PC-9 (cell line): ENCODE measurements at regions not wholly inside any gene's neighbourhood (a gene's known extent, or its start where the extent isn't known, plus 50 kb on each side); places are given as distances from the start of the nearest gene placed in this dataset.

Experiments used
- BruUV-seq: library from RNA; stranded (reverse); fragments of 400-500 nt; replicated peaks from 2 replicates; lab custom pipeline; 2021; lab: Mats Ljungman, UMichigan
- CTCF ChIA-PET: fragments of 300-600 bp; sonication (Branson Sonifier 250); formaldehyde crosslinking; loops from one replicate; lab custom pipeline; 2022; ENCODE audit warnings: antibody characterized with exemption; lab: Charles Lee
- POLR2A ChIA-PET: fragments of 300-600 bp; sonication (Branson Sonifier 250); formaldehyde crosslinking; loops from one replicate; lab custom pipeline; 2022; ENCODE audit warnings: antibody characterized with exemption; ENCODE audit not compliant: unreplicated experiment; lab: Charles Lee
- DNase-seq, 2 experiments: peaks; one replicate each; pipeline versions ENCODE4 v3.0.0 to v3.0.0-alpha.2; 2015 to 2022; ENCODE audit warnings: mixed read lengths in 1 of 2
- H2AFZ ChIP-seq: fragments of 200-600 bp; sonication (generic); 2 replicates; pipeline ENCODE4 v1.8.1; 2017; ENCODE audit warnings: antibody characterized with exemption
- H3F3A ChIP-seq: fragments of 200-600 bp; sonication (generic); 2 replicates; pipeline ENCODE4 v1.8.1; 2017; ENCODE audit warnings: antibody characterized with exemption, mild to moderate bottlenecking, low read depth; ENCODE audit not compliant: insufficient read depth
- H3K27ac ChIP-seq: fragments of 200-600 bp; sonication (generic); 2 replicates; pipeline ENCODE4 v1.6.1; 2016; ENCODE audit warnings: mixed run types
- H3K27me3 ChIP-seq: fragments of 200-600 bp; sonication (generic); 2 replicates; pipeline ENCODE4 v1.6.1; 2016; ENCODE audit warnings: low read depth, mixed run types; ENCODE audit not compliant: insufficient read depth
- H3K36me3 ChIP-seq: fragments of 200-600 bp; sonication (generic); 2 replicates; pipeline ENCODE4 v1.6.1; 2016; ENCODE audit warnings: low read depth, mixed run types
- H3K4me1 ChIP-seq: fragments of 200-600 bp; sonication (generic); replicated peaks from 2 replicates; pipeline ENCODE4 v1.6.1; 2016; ENCODE audit warnings: mixed run types; ENCODE audit not compliant: insufficient read depth
- H3K4me2 ChIP-seq: fragments of 200-600 bp; sonication (generic); 2 replicates; pipeline ENCODE4 v1.6.1; 2017; ENCODE audit warnings: mixed run types
- H3K4me3 ChIP-seq: fragments of 200-600 bp; sonication (generic); 2 replicates; pipeline ENCODE4 v1.6.1; 2016; ENCODE audit warnings: mixed run types
- H3K79me2 ChIP-seq: fragments of 200-600 bp; sonication (generic); 2 replicates; pipeline ENCODE4 v1.6.1; 2017; ENCODE audit warnings: low read depth, mixed run types
- H3K9me2 ChIP-seq: fragments of 200-600 bp; sonication (generic); 2 replicates; pipeline ENCODE4 v1.8.1; 2017; ENCODE audit warnings: mild to moderate bottlenecking; ENCODE audit not compliant: insufficient read depth
- H3K9me3 ChIP-seq: fragments of 200-600 bp; sonication (generic); 2 replicates; pipeline ENCODE4 v1.8.1; 2016; ENCODE audit warnings: low read depth; ENCODE audit not compliant: insufficient read depth
- H4K20me1 ChIP-seq: fragments of 200-600 bp; sonication (generic); 2 replicates; pipeline ENCODE4 v1.8.1; 2017; ENCODE audit not compliant: insufficient read depth
- EZH2 ChIP-seq: fragments of 200-600 bp; sonication (generic); IDR thresholded peaks from 2 replicates; pipeline ENCODE4 v1.8.0; 2017; ENCODE audit warnings: antibody characterized with exemption, low read depth
- intact Hi-C: fragments of 100-400 bp; cut with micrococcal nuclease; formaldehyde crosslinking; loops from one replicate; pipeline ENCODE4 v1.10.0; 2022; ENCODE audit not compliant: unreplicated experiment
- TF ChIP-seq, protein P1 (sequence below): fragments of 200-600 bp; sonication (generic); conservative IDR thresholded peaks from 2 replicates; pipeline ENCODE4 v1.6.1; 2017; ENCODE audit warnings: mixed run types, antibody characterized with exemption, mild to moderate bottlenecking, moderate library complexity

DNA sequence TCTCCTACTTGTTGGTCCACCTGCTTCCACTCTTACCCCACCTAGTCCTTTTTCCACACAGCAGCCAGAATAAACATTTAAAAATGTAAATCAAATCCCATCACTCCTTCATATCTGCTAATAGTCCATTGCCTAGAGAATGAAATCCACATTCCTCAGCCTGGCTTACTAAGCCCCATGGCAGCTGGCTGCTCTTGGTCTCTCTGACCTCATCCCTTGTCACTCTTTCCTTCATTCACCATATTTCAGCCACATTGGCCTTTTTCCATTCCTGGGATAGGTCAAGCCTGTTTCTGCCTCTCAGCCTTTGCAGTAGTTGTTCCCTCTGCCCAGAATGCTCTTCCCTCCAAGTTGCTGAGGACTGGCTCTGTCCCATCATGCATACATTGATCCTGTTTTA is 512.8 kb downstream of the INSC start:
- Histone ChIP-seq H3K4me1 (no peaks in the 10 kb centered on the region), H3F3A (no peaks in the 10 kb centered on the region), H2AFZ (no peak overlapping the region), H3K9me3 (no peaks in the 10 kb centered on the region), H4K20me1 (no peaks in the 10 kb centered on the region), H3K27ac (no peak overlapping the region), H3K36me3 (no peaks in the 10 kb centered on the region), H3K4me2 (no peak overlapping the region), H3K27me3 (no peaks in the 10 kb centered on the region), H3K79me2 (no peaks in the 10 kb centered on the region), H3K4me3 (no peak overlapping the region), H3K9me2 (no peaks in the 10 kb centered on the region)
- BruUV-seq: no TSS peak
- intact Hi-C loops: no loop called here
- TF ChIP-seq EZH2: no peak
- TF ChIP-seq, protein P1, sequence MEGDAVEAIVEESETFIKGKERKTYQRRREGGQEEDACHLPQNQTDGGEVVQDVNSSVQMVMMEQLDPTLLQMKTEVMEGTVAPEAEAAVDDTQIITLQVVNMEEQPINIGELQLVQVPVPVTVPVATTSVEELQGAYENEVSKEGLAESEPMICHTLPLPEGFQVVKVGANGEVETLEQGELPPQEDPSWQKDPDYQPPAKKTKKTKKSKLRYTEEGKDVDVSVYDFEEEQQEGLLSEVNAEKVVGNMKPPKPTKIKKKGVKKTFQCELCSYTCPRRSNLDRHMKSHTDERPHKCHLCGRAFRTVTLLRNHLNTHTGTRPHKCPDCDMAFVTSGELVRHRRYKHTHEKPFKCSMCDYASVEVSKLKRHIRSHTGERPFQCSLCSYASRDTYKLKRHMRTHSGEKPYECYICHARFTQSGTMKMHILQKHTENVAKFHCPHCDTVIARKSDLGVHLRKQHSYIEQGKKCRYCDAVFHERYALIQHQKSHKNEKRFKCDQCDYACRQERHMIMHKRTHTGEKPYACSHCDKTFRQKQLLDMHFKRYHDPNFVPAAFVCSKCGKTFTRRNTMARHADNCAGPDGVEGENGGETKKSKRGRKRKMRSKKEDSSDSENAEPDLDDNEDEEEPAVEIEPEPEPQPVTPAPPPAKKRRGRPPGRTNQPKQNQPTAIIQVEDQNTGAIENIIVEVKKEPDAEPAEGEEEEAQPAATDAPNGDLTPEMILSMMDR: no peak
- no peak for DNase-seq
- ChIA-PET CTCF (interaction anchor here (0.5 kb wide), 1 partner anchor 561 kb away, joined by 4 read pairs; no protein-coding TSS in a partner anchor), POLR2A (no interaction called here)

DNA sequence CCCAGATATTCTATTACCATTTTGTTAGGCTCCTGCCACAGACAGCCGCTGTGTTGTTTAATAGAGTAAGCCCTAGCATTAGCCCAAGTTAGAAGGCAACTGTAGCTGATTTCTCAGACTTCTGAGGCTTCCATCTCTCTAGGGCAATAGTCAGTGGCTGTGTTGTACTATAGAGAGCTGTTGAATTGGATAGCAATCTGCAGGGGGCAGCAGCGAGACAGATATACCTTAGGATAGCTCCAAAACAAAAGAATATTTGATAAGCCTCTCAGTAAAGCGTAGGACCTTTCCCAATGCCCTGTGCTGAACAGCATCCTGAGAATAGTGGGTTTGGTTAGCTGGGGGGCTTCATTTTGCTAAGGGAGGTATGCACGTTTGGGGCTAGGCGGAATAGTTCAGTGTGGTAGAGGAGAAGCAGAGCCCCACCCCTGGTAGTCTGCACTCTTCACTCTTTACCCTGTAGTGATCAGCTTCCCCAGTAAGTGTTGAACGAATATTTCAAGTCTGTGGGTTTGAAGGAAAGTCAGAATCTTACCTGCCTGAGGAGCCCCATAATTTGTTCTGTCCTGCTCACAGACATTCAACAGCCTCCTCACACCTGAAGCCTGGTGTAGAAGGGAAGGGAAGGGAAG is 515.1 kb downstream of the INSC start:
- no TSS peak for BruUV-seq

DNA sequence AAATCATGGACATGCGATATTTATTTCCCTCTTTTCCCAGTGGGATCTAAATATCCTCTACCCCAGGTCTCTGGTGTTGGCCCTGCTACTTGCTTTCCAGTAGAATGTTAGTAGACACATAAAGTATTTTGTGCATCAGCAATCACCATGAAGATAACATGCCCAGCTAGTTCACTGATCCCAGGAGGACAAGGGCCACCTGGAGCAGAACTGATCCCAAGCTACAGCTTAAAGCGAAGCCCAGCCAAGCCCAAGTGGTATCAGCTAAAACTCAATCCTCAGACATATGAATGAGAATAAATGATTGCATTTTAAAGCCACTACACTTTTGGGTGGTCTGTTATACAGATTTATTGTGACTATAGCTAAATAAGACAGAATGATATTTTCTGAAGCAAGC is 516.2 kb downstream of the INSC start:
- BruUV-seq: no TSS peak
- Histone ChIP-seq H3K27me3 (no peaks in the 10 kb centered on the region), H3K9me2 (no peaks in the 10 kb centered on the region), H3K27ac (no peak overlapping the region), H3K4me2 (no peak overlapping the region), H3K4me3 (no peak overlapping the region), H3K79me2 (no peaks in the 10 kb centered on the region), H3F3A (no peaks in the 10 kb centered on the region), H3K9me3 (no peaks in the 10 kb centered on the region), H2AFZ (no peak overlapping the region), H4K20me1 (no peaks in the 10 kb centered on the region), H3K36me3 (no peaks in the 10 kb centered on the region), H3K4me1 (no peaks in the 10 kb centered on the region)
- CTCF ChIA-PET: no interaction called here
- DNase-seq: no peak
- POLR2A ChIA-PET: no interaction called here
- TF ChIP-seq EZH2: no peak
- TF ChIP-seq, protein P1: no peak
- intact Hi-C loops: no loop called here

More for the DNA sequence above, 515.1 kb downstream of the INSC start:
- ChIA-PET POLR2A (interaction anchor here (0.6 kb wide), 1 partner anchor 432 kb away, joined by 9 read pairs; no protein-coding TSS in a partner anchor), CTCF (no interaction called here)
- DNase-seq: no peak
- intact Hi-C loops: no loop called here
- TF ChIP-seq, protein P1: peak; percentile 43
- no peak for TF ChIP-seq EZH2
- no peaks in the 10 kb centered on the region for H3K9me2 ChIP-seq
- no peaks in the 10 kb centered on the region for H3K27me3 ChIP-seq
- H2AFZ ChIP-seq: no peak overlapping the region
- H3K4me1 ChIP-seq: no peaks in the 10 kb centered on the region
- no peak overlapping the region for H3K27ac ChIP-seq
- H4K20me1 ChIP-seq: no peaks in the 10 kb centered on the region
- no peak overlapping the region for H3K4me2 ChIP-seq
- no peaks in the 10 kb centered on the region for H3K9me3 ChIP-seq
- H3K4me3 ChIP-seq: no peak overlapping the region
- H3K36me3 ChIP-seq: no peaks in the 10 kb centered on the region
- no peaks in the 10 kb centered on the region for H3K79me2 ChIP-seq
- no peaks in the 10 kb centered on the region for H3F3A ChIP-seq
